Non-pigmented ciliary epithelial cell (primary cell): ENCODE measurements at regions not wholly inside any gene's neighbourhood (a gene's known extent, or its start where the extent isn't known, plus 50 kb on each side); places are given as distances from the start of the nearest gene placed in this dataset.
"Not testable (repeated sequence)": the region's sequence is repeated elsewhere in the genome, so short reads cannot be mapped to it uniquely, and the experiment has no call there.

Experiments
- DNase-seq: peaks from one replicate; pipeline ENCODE4 v3.0.0-alpha.2; 2010; ENCODE audit warnings: low read depth

DNA sequence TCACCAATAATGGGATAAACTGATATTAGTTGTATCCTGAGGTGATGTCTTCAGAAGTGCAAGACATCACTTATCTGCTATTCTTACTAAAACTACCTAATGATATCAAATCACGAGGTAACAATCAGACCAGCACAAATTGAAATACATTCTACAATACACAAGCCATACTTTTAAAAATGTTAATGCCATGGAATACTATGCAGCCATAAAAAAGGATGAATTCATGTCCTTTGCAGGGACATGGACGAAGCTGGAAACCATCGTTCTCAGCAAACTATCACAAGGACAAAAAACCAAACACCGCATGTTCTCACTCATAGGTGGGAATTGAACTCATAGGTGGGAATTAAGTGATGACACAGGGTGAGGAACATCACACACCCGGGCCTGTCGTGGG is 129.3 kb downstream of the SST start:
- no peak for DNase-seq

DNA sequence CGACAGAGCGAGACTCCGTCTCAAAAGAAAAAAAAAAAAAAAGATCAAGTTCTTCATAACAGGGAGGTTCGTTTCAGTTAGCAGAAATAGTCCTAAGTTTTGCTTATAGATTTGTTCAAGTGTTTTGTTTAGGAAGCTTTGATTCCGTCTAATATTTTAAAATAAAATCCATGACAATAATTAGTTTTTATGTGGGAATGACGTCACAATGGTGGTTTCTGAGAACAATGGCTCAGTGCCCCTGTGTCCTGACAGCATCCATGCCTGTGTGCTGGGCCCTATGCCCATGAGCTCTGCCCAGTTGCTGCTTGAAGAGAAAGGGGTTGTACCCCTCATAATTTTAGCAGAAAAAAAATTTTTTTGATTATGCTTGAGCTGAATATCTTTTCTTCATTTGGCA is 134.0 kb downstream of the SST start:
- DNase-seq = no peak

DNA sequence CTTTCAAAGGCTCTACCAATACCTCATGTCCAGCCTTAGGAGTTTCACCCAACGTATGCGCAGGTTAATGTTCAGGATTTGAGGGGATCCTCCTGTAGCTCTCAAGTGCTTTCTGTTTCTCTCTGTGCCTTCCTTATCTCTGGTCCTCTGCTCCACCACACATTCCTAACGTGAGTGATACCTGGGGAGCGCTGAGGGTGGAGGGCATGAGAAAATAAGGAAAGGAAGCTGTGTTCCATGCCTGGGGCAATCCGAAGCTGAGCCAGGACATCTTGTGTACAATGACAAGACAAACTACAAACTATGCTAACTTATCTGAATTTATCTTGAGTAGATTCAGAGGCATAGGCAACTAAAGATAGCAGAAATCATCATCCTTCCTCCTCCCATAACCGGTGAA is 136.4 kb downstream of the SST start:
- no peak for DNase-seq

DNA sequence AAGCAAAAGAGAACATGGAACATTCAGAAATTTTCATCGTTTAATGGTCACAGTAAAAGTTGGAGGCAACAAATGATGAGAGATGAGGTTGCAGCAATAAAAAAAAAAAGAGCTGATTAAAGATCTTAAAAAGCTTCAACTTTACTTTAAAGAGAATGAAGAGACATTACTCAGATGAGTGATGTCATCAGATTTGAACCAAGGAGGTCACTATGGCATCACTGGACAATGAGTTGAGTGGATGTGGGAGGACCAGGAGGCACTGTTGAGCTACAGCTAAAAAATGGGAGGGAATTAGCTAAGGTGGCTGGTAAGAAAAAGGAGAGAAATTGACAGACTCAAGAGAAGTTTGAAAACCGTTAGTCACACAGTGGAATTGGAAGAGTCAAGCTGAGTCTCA is 138.4 kb downstream of the SST start:
- DNase-seq = no peak

DNA sequence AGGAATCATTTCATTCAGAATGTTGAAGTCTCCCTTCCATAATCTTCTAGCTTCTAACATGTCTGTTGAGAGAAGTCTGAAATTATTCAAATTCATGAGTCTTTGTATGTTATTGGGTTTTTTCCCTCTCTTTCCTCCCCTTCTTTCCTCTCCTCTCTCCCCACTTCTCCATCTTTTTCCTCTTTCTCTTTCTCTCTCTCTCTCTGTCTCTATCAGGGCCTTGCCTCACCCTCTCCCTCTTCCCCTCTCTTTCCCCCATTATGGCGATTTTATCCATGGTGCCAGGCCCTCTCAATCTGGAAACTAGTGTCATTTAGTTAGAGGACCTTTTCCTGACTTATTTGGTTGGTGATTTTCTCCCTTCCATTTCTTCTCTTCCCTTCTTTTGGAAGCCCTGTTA is 147.3 kb downstream of the SST start:
- no peak for DNase-seq

DNA sequence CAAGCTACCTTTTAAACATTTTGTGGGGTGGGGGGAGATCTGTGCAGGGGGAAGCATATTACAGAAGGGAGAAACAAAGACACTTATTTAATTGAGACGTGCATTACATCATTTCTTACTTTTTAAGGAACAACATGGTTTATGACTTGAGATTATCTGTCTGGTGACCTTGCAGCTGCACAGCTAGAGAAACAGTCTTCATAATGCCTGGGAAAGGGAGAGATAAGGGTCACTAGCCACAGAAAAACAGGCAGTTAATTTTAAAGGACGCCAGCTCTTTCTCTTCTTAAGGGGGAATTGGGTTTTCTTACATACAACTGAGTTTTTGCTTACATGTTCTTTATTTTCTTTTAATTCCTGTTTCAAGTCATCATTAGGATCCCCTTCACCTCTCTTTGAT is 147.9 kb downstream of the SST start:
- no peak for DNase-seq

DNA sequence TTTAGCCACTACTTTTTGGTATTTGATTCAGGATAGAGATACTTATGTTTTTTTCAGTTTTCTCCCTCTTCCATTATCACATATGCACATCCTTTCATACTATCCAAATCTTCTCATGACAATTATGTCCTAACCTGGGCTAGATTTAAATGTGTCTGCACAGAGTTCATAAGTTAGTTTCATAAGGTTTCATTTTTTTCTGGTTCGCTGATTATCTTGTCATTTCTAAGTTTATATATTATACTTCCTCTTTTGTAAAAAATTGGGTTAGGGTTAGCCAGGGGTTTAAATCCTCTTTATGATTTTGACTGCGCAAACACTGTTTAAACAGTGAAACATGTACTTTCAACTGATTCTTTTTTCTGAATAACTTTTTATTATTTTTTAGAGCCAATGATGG is 148.6 kb downstream of the SST start:
- DNase-seq = no peak

DNA sequence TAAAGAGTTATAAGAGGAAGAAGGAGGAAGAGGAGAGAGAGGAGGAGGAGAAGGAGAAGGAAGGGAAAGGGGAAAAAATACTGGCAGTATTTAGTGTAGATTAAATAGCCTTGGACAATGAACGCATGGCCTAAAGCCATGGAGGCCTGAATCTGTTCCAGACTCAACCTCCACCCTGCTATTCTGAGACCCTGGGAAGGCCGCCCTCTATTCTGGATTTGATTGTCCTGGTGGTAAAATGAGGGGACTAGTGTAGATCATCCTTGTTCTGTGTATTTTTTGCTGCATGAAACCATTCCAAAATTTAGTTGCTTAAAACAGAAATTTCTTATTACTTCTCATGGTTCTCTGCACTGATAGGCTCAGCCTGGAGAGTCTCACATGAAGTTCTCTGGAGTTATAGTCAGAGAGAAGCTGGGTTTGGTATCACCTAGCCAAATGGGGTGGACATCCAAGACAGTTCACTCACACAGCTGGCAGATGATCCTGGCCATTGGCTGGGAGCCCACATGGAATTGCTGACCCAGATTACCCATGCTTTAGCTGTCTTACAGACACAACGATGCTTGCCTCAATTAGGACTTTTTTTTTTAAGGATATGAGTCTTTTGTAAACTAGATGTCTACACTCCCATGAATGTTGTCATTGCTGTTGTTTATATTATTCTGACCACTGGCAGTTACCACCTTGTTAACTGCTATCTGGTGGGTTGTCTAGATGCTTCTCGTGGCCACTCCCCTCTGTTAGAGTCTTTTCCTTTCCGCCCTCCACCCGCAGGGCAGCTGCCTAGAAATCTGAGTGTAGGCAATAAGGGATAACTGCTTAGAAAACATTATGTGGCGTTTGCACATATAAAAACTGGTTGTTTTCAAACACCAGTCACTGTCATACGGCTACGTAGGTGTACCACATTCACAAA is 149.9 kb downstream of the SST start:
- DNase-seq = no peak

DNA sequence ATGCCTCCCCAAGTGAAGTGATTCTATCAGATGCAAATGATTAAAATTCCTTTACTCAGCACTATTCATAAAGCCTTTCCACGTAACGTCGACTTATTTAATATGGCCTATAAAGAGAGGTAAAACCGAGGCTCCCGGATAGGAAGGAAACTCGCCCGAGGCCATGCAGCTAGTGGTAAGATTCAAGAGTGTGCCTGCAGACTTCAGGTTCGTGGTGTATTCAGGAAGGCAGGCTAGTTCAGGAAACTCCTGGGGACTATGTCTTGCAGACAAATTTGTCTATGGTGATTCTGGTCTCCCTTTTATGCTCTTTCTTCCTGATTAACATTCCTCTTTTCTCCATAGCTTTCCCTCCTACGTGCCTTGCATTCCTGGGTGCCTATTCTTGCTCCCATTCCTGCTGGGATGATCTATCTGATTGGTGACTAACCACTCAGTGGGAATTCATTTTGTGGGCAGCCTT is 150.7 kb downstream of the SST start:
- DNase-seq = peak; percentile 23

DNA sequence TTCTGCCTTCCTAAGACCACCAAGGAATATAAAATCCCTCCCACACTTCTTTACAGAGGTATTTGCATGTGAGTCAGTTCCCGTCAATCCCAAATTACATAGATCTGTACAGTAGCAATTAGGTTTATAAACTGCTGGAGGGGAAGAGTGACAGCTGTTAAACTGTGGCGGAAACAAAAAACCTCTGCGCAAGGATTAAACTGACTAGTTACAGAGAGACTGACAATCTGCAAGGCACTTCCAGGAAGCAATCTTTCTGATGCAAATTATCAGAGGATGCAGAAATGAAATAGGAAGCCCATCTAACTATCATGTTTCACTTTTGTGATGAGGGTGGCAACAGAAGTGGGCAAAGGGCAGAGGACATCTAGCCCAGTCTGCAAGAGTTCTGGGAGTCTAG is 150.4 kb downstream of the RTP4 start:
- DNase-seq = no peak

DNA sequence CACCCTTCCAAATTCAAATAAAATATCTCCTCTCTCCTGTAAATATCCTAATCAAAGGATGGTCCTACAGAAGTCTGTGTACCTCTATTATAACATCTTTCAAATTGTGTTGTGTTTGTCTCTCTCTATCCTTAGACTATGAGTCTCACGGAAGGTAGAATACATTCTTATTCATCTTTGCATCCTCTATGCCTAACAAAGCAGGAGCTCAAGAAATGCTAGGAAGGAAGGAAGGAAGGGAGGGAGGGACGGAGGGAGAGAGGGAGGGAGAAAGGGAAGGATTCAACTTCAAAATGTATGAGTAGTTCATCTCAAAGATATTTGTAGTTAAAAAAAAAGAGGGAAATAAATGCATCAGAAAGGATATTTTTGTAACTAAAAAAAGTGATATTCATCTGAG is 150.0 kb downstream of the RTP4 start:
- DNase-seq = no peak

DNA sequence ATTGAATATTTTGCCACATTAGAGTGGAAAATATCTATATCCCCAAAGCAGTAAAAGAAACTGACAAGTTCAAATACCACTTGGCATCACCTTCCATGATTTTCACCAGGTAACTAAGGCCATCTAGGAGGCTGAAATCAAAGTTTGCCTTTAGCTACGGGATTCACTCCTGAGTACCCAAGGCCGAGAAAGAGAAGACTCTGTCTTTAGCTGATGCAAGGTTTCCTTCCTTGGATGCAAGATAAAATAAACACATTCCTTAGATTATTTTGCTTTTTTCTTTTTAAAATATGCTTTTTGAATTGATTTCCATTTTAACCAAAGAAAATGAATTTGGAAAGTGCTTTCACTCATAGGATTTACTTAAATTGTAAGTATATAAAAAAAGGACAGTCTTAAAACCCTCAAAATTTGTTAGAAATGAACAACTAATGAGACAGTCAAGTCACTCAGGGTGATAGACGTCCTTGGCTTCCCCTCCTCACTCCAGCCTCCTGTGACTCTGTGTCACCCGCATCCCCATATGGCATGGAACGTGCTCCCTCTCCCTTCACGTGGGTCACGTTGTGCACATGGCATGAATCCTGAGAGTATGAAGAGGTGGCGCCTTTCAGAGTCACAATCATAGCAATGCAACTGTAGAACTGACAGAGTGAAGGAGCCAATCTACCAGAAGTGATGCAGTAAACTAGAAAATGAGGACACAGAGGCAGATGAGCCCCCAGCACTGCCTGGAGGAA is 148.4 kb downstream of the RTP4 start:
- DNase-seq = no peak

DNA sequence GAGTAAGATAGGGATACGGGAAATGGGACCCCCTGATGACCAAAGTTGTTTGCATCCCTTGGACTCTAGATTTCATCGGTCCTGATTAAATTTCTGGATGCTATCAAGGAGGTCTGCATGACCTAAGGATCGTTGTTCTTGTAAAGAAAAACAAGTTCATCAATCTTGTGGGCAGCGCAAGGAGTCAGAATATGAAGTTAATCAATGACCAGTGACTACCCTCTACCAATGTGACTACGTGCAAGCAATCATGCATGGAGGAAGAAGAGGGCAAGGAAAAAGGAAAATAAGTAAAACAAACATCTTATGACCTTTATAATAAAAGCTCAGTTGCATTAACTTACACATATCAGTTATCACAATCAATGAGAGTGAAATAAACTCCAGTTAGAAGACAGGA is 139.7 kb downstream of the RTP4 start:
- DNase-seq = no peak

DNA sequence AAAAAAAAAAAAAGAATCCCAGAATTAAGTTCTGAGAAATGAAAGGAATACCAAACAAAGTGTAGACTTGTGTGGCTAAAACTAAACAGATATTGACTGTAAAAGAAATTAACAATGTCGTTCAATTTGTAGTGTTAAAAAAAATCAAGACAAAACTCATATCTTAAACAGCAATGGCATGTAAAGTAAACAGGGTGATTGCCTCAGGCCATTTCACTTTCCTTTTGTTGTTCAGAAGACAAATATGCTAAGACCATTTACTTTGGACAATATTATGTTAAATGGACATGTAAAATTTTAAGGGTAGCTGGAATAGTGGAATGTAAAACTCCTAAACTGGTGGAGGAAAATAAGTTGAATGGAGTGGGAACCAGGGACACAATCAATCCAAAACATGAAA is 139.1 kb downstream of the RTP4 start:
- no peak for DNase-seq

DNA sequence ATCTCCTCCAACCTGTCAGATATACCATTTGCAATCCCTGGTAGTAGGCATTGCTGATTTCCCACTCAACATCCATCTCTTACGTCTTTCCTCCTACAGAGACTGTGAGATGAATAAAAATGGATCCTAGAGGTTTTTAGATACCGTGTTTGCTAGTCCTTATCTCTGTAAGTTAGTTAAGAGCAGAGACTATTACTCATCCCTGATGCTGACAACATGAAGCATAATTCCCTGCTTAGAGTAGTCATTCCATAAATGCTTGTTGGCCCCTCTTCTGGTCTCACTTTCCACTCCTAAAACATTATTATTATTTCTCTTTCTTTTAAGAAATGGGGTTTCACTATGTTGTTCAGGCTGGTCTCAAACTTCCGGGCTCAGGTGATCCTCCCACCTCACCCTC is 136.2 kb downstream of the RTP4 start:
- no peak for DNase-seq

DNA sequence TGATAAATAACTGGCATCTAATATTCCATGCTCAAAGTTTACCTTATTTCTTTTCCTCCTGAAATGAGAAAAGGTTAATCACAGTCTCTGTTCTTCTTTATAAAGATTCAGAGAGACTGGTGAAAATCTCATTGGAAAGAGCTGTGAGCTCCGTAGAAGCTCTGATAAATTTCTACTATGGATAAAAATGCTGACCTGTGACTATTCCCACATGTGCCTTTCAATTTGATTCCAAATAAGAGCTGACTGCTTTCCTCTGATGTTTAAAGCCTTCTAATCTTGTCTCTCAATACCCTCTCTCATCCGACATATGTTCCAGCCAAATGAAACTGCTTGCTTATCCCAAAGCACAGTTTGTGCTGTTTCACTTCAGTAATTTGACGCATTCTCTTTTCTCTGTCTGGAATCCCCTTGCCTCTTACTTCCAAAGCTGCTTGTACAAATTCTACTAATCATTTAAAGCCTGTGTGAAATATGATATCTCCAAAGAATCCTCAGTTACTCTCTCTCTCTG is 130.1 kb downstream of the RTP4 start:
- DNase-seq = no peak

DNA sequence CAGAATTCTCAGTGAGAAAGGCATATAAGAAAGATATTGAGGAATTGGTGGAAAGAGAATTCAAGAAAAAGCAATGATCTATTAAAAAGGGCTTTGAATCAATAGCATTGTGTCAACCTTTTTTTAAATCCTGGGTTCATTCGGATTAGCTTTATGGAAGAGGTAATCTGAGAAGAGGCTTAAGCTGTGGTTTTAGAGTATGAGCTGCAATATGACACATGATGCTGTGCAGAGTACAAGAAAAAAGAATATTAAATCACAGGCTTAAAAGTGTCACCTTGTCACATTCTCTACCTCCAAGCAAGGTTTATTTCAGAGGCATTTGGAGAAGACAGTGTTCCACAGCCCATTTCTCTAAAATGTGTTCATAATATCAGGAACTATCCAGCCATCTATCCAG is 128.9 kb downstream of the RTP4 start:
- DNase-seq = no peak

DNA sequence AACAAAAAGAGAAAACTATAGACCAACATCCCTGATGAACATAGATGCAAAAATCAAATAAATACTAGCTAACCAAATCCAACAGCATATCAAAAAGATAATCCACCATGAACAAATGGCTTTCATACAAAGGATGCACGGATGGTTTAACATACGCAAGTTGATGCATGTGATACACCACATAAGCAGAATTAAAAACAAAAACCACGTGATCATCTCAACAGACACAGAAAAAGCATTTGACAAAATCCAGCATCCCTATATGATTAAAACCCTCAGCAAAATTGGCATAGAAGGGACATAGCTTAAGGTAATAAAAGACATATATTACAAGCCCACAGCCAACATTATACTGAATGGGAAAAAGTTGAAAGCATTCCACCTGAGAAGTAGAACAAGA is 125.9 kb downstream of the RTP4 start:
- not testable (repeated sequence) for DNase-seq

DNA sequence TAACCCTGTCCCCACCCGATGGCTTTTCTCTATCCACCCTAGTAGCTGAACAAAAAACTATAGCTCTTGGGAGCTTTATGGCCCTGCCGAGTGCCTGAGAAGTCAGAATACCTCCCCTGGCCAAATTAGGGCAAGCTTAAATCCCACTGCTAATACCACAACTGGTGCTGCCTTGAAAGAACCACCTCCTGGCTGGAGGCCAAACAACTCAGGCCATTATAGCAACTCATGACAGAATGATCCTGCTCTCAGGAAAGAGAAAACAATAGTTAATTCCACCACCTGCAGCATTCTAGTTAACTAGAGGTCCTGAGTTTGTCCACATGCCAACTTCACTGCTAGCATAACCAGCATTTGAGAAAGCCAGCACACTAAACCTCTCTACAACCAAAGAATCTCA is 123.2 kb downstream of the RTP4 start:
- no peak for DNase-seq

DNA sequence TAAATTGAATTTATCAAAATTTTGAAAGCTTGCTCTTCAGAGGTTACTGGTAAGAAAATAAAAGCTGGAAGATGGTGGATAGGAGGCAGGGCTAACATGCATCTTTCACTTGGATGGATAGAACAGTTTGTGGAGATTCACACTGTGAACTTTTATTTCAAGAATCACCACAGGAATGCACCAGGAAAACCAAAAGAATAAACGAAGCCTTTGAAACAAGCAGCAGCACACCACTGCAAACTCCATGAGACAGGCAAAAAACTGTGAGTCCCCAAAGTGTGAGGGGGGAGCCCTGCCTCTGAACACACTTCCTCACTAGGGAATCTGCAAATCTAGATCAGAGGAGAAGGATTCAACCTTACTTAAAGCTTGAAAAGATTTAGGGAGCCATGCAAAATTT is 122.2 kb downstream of the RTP4 start:
- no peak for DNase-seq

DNA sequence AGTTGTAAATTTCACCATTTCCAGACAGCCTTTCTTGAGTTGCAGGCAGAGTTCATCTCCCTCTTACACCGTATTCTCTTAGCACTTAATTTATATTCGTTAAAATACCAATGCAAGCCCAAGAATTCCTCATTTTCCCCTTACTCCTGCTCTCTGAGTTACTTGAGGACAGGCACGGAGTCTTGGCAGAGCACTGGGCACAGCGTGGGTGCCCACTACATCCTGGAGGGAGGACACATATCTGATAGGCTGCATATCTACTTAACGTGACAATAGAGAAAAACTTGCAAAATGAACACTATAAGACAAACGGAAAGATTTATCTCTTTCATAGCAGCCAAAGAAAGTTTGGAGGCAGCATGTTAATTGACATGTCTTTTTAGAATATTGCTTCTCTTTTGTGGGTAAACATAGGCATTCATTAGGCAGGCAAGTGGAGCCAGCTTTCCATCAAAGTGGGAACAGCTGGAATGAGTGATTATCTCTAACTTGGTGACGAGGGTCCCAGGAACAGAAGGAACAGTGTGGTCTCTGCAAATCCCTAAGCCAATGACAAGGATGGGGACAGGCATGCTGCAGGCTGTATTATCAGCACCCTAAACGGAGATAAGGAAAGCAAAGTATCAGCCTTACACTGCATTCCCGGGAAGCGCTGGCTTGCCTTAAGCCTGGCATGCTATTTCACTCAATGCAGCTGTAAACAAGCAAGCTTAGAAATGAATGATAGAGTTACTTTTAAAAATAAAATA is 116.5 kb downstream of the RTP4 start:
- DNase-seq = no peak

DNA sequence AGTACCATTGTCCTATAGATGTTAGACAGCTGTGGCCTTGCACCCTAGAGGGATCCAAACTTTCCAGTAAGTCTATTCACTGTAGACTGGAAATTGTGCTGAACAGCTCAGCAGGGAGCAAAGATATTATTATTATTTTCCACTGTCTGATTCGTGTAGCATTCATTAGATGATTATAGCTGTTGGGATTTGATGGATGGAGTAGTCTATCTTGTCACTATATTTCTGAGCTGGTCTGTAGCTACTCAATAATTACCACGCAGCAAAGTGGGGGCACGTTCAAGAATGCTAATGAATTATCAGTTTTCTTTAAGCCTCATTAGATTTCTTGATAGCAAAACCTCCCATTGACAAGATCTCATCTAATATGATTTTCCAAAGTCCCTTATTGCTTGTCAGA is 113.2 kb downstream of the RTP4 start:
- no peak for DNase-seq

DNA sequence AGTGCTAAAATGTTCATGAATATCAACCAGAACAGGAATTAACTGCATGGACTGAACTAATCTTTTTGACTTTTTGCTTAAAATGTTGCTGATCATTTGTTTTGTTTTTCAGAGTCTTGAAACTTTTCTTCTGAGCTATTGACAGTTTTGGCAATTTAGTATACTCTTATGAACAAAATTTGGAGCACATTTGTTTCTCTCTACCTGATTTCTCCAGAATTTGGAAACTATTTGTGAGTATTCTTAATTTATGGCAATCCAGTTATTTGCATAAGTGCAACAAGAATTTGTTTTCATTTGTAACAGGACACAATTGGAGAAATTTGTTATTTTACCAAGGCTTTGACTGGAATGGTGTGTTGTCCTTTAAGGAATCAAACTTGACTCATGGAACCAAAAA is 107.4 kb downstream of the RTP4 start:
- not testable (repeated sequence) for DNase-seq
